ENCODE measurements at regions not wholly inside any gene's neighbourhood (a gene's known extent, or its start where the extent isn't known, plus 50 kb on each side); places are given as distances from the start of the nearest gene placed in this dataset.
A peak's percentile ranks its signal among the peaks of the same experiment; 100 is the strongest.

- H3K27me3 ChIP-seq (ENCODE audit: insufficient read depth, low read length) = no peaks in the 10 kb centered on the region
- no peaks in the 10 kb centered on the region for H4K20me1 ChIP-seq (ENCODE audit: insufficient read depth, low read length)
- FAIRE-seq (no peak), DNase-seq (ENCODE audit: low read depth) (no peak)
- H3K4me2 ChIP-seq (ENCODE audit: low read length) = no peak overlapping the region
- no peaks in the 10 kb centered on the region for H3K36me3 ChIP-seq (ENCODE audit: insufficient read depth, low read length)
- no peak for TF ChIP-seq EZH2 (IDR thresholded peaks at IDR 0.05; ENCODE audit: insufficient read depth, low read length)
- TF ChIP-seq CTCF (IDR thresholded peaks at IDR 0.05; ENCODE audit: insufficient read depth, low read depth, low read length) = peak; percentile 32
- H3K9ac ChIP-seq (ENCODE audit: low read length) = no peak overlapping the region
- H3K36me3 Mint-ChIP-seq (ENCODE audit: low read depth, unreplicated experiment) = no peaks in the 10 kb centered on the region
- H3K9me3 Mint-ChIP-seq (ENCODE audit: unreplicated experiment) = peaks cover 2% of the 10 kb centered on the region
- H3K4me1 Mint-ChIP-seq (ENCODE audit: low read depth, unreplicated experiment) = peaks cover 1% of the 10 kb centered on the region
- no peaks in the 10 kb centered on the region for H3K9me3 ChIP-seq (ENCODE audit: insufficient read depth, low read depth, low read length)
- H3K4me3 Mint-ChIP-seq (ENCODE audit: unreplicated experiment) = no peak overlapping the region
- no peak overlapping the region for H3K27ac ChIP-seq (ENCODE audit: low read depth, low read length)
- H3K4me3 ChIP-seq (ENCODE audit: insufficient read depth, low read depth, low read length) = no peak overlapping the region
- H2AFZ ChIP-seq (ENCODE audit: low read depth, low read length) = no peak overlapping the region
- H3K27ac Mint-ChIP-seq (ENCODE audit: unreplicated experiment) = no peak overlapping the region
- H3K4me1 ChIP-seq (ENCODE audit: insufficient read depth, low read length) = no peaks in the 10 kb centered on the region
- H3K79me2 ChIP-seq (ENCODE audit: insufficient read depth, low read length) = no peaks in the 10 kb centered on the region
- peaks cover 3% of the 10 kb centered on the region for H3K27me3 Mint-ChIP-seq (ENCODE audit: low read depth, unreplicated experiment)
These were observed 124.3 kb upstream of the LMNTD1 start for GRCh38 chr12:25677232-25677937.

- no peak overlapping the region for H3K27ac ChIP-seq (ENCODE audit: low read depth, low read length)
- no peaks in the 10 kb centered on the region for H3K79me2 ChIP-seq (ENCODE audit: insufficient read depth, low read length)
- no peak overlapping the region for H3K4me3 Mint-ChIP-seq (ENCODE audit: unreplicated experiment)
- H3K27me3 Mint-ChIP-seq (ENCODE audit: low read depth, unreplicated experiment) = peaks cover 3% of the 10 kb centered on the region
- H3K27me3 ChIP-seq (ENCODE audit: insufficient read depth, low read length) = no peaks in the 10 kb centered on the region
- H3K9ac ChIP-seq (ENCODE audit: low read length) = no peak overlapping the region
- no peak for TF ChIP-seq EZH2 (IDR thresholded peaks at IDR 0.05; ENCODE audit: insufficient read depth, low read length)
- no peak for TF ChIP-seq CTCF (IDR thresholded peaks at IDR 0.05; ENCODE audit: insufficient read depth, low read depth, low read length)
- no peak overlapping the region for H2AFZ ChIP-seq (ENCODE audit: low read depth, low read length)
- no peaks in the 10 kb centered on the region for H3K9me3 Mint-ChIP-seq (ENCODE audit: unreplicated experiment)
- FAIRE-seq (no peak), DNase-seq (ENCODE audit: low read depth) (no peak)
- H3K4me2 ChIP-seq (ENCODE audit: low read length) = no peak overlapping the region
- H3K4me1 Mint-ChIP-seq (ENCODE audit: low read depth, unreplicated experiment) = peaks cover 2% of the 10 kb centered on the region
- no peaks in the 10 kb centered on the region for H4K20me1 ChIP-seq (ENCODE audit: insufficient read depth, low read length)
- H3K36me3 Mint-ChIP-seq (ENCODE audit: low read depth, unreplicated experiment) = no peaks in the 10 kb centered on the region
- H3K9me3 ChIP-seq (ENCODE audit: insufficient read depth, low read depth, low read length) = no peaks in the 10 kb centered on the region
- no peak overlapping the region for H3K4me3 ChIP-seq (ENCODE audit: insufficient read depth, low read depth, low read length)
- no peak overlapping the region for H3K27ac Mint-ChIP-seq (ENCODE audit: unreplicated experiment)
- H3K36me3 ChIP-seq (ENCODE audit: insufficient read depth, low read length) = no peaks in the 10 kb centered on the region
- no peaks in the 10 kb centered on the region for H3K4me1 ChIP-seq (ENCODE audit: insufficient read depth, low read length)
These were observed 128.5 kb upstream of the LMNTD1 start for GRCh38 chr12:25681580-25681979.

GRCh38 chr12:25682421-25682820 lies 129.3 kb upstream of the LMNTD1 start:
- Histone ChIP-seq H3K27ac (ENCODE audit: low read depth, low read length) (no peak overlapping the region), H3K9ac (ENCODE audit: low read length) (no peak overlapping the region), H2AFZ (ENCODE audit: low read depth, low read length) (no peak overlapping the region), H3K27me3 (ENCODE audit: insufficient read depth, low read length) (no peaks in the 10 kb centered on the region), H4K20me1 (ENCODE audit: insufficient read depth, low read length) (no peaks in the 10 kb centered on the region), H3K79me2 (ENCODE audit: insufficient read depth, low read length) (no peaks in the 10 kb centered on the region), H3K4me2 (ENCODE audit: low read length) (no peak overlapping the region), H3K9me3 (ENCODE audit: insufficient read depth, low read depth, low read length) (no peaks in the 10 kb centered on the region), H3K4me3 (ENCODE audit: insufficient read depth, low read depth, low read length) (no peak overlapping the region), H3K36me3 (ENCODE audit: insufficient read depth, low read length) (no peaks in the 10 kb centered on the region), H3K4me1 (ENCODE audit: insufficient read depth, low read length) (no peaks in the 10 kb centered on the region)
- no peak overlapping the region for H3K27ac Mint-ChIP-seq (ENCODE audit: unreplicated experiment)
- H3K9me3 Mint-ChIP-seq (ENCODE audit: unreplicated experiment) = peaks cover 5% of the 10 kb centered on the region
- H3K36me3 Mint-ChIP-seq (ENCODE audit: low read depth, unreplicated experiment) = no peaks in the 10 kb centered on the region
- H3K27me3 Mint-ChIP-seq (ENCODE audit: low read depth, unreplicated experiment) = peaks cover 3% of the 10 kb centered on the region
- DNase-seq (ENCODE audit: low read depth) = no peak
- no peak overlapping the region for H3K4me3 Mint-ChIP-seq (ENCODE audit: unreplicated experiment)
- TF ChIP-seq EZH2 (IDR thresholded peaks at IDR 0.05; ENCODE audit: insufficient read depth, low read length) = no peak
- no peak for TF ChIP-seq CTCF (IDR thresholded peaks at IDR 0.05; ENCODE audit: insufficient read depth, low read depth, low read length)
- peaks cover 2% of the 10 kb centered on the region for H3K4me1 Mint-ChIP-seq (ENCODE audit: low read depth, unreplicated experiment)
- no peak for FAIRE-seq
